ENCODE measurements at regions not wholly inside any gene's neighbourhood (a gene's known extent, or its start where the extent isn't known, plus 50 kb on each side); places are given as distances from the start of the nearest gene placed in this dataset.

- peaks cover 11% of the 10 kb centered on the region; the same call in 1 of the 2 replicates for H3K4me1 ChIP-seq
- H3K9me3 ChIP-seq, result no peaks in the 10 kb centered on the region
- H3K27ac Mint-ChIP-seq (ENCODE audit: unreplicated experiment), result no peak overlapping the region
- no peak for TF ChIP-seq CTCF (IDR thresholded peaks at IDR 0.05; ENCODE audit: insufficient read depth in 1 of 2, low read depth in 1 of 2, low read length in 1 of 2, severe bottlenecking in 1 of 2, unreplicated experiment in 1 of 2)
- H3K27me3 ChIP-seq (replicated peaks; ENCODE audit: control insufficient read depth, insufficient read depth, low read length), result no peaks in the 10 kb centered on the region
- H3K4me1 Mint-ChIP-seq (ENCODE audit: low read depth, unreplicated experiment), result peaks cover 11% of the 10 kb centered on the region
- no TSS peak for BruUV-seq (replicated peaks)
- H3K36me3 Mint-ChIP-seq (ENCODE audit: insufficient read depth, unreplicated experiment), result no peaks in the 10 kb centered on the region
- no peaks in the 10 kb centered on the region for H3K9me3 Mint-ChIP-seq (ENCODE audit: unreplicated experiment)
- intact Hi-C loops (cut with micrococcal nuclease; ENCODE audit: unreplicated experiment), result no loop called here
- peaks cover 2% of the 10 kb centered on the region for H3K27me3 Mint-ChIP-seq (ENCODE audit: insufficient read depth, unreplicated experiment)
- H3K4me3 ChIP-seq (ENCODE audit: low read depth, low read length), result no peak overlapping the region
- no peak overlapping the region for H3K4me3 Mint-ChIP-seq (ENCODE audit: unreplicated experiment)
- H3K36me3 ChIP-seq (ENCODE audit: control insufficient read depth, insufficient read depth, low read length), result no peaks in the 10 kb centered on the region
- ChIA-PET CTCF (interaction anchor here (1.9 kb wide), 1 partner anchor 68 kb away, joined by 5 read pairs; no protein-coding TSS in a partner anchor), POLR2A (interaction anchor here (0.6 kb wide), 1 partner anchor 173 kb away, joined by 6 read pairs; no protein-coding TSS in a partner anchor)
- DNase-seq, result no peak
These were observed 66.8 kb upstream of the RASGRP1 start for GRCh38 chr15:38631119-38632075.

- BruUV-seq (replicated peaks), result no TSS peak
- Histone ChIP-seq H3K4me1 (no peaks in the 10 kb centered on the region), H3K9me3 (no peaks in the 10 kb centered on the region), H3K4me3 (ENCODE audit: low read depth, low read length) (no peak overlapping the region), H3K36me3 (ENCODE audit: control insufficient read depth, insufficient read depth, low read length) (no peaks in the 10 kb centered on the region), H3K27me3 (replicated peaks; ENCODE audit: control insufficient read depth, insufficient read depth, low read length) (no peaks in the 10 kb centered on the region)
- CTCF ChIA-PET, result interaction anchor here (1.4 kb wide), 1 partner anchor 71 kb away, joined by 4 read pairs; the partner anchor contains the start of gene RASGRP1
- intact Hi-C loops (cut with micrococcal nuclease; ENCODE audit: unreplicated experiment), result no loop called here
- no peak overlapping the region for H3K27ac Mint-ChIP-seq (ENCODE audit: unreplicated experiment)
- POLR2A ChIA-PET, result no interaction called here
- H3K36me3 Mint-ChIP-seq (ENCODE audit: insufficient read depth, unreplicated experiment), result no peaks in the 10 kb centered on the region
- no peaks in the 10 kb centered on the region for H3K4me1 Mint-ChIP-seq (ENCODE audit: low read depth, unreplicated experiment)
- H3K4me3 Mint-ChIP-seq (ENCODE audit: unreplicated experiment), result no peak overlapping the region
- TF ChIP-seq CTCF (IDR thresholded peaks at IDR 0.05; ENCODE audit: insufficient read depth in 1 of 2, low read depth in 1 of 2, low read length in 1 of 2, severe bottlenecking in 1 of 2, unreplicated experiment in 1 of 2), result no peak
- no peaks in the 10 kb centered on the region for H3K9me3 Mint-ChIP-seq (ENCODE audit: unreplicated experiment)
- DNase-seq, result no peak
- H3K27me3 Mint-ChIP-seq (ENCODE audit: insufficient read depth, unreplicated experiment), result peaks cover 2% of the 10 kb centered on the region
These were observed 70.6 kb upstream of the RASGRP1 start for GRCh38 chr15:38635170-38635569.

GRCh38 chr15:38636597-38636996, 72.0 kb upstream of the RASGRP1 start:
- Mint-ChIP-seq H3K27ac (ENCODE audit: unreplicated experiment) (no peak overlapping the region), H3K27me3 (ENCODE audit: insufficient read depth, unreplicated experiment) (peaks cover 2% of the 10 kb centered on the region), H3K9me3 (ENCODE audit: unreplicated experiment) (no peaks in the 10 kb centered on the region), H3K36me3 (ENCODE audit: insufficient read depth, unreplicated experiment) (no peaks in the 10 kb centered on the region), H3K4me1 (ENCODE audit: low read depth, unreplicated experiment) (no peaks in the 10 kb centered on the region), H3K4me3 (ENCODE audit: unreplicated experiment) (no peak overlapping the region)
- no TSS peak for BruUV-seq (replicated peaks)
- POLR2A ChIA-PET, result no interaction called here
- H3K4me3 ChIP-seq (ENCODE audit: low read depth, low read length), result no peak overlapping the region
- H3K36me3 ChIP-seq (ENCODE audit: control insufficient read depth, insufficient read depth, low read length), result no peaks in the 10 kb centered on the region
- TF ChIP-seq CTCF (IDR thresholded peaks at IDR 0.05; ENCODE audit: insufficient read depth in 1 of 2, low read depth in 1 of 2, low read length in 1 of 2, severe bottlenecking in 1 of 2, unreplicated experiment in 1 of 2), result no peak
- no peaks in the 10 kb centered on the region for H3K4me1 ChIP-seq
- no peaks in the 10 kb centered on the region for H3K27me3 ChIP-seq (replicated peaks; ENCODE audit: control insufficient read depth, insufficient read depth, low read length)
- intact Hi-C loops (cut with micrococcal nuclease; ENCODE audit: unreplicated experiment), result no loop called here
- no peaks in the 10 kb centered on the region for H3K9me3 ChIP-seq
- CTCF ChIA-PET, result no interaction called here
- no peak for DNase-seq

Data from Caco-2 (cell line).